Right atrium auricular region (tissue), 2 donors: ENCODE measurements at regions not wholly inside any gene's neighbourhood (a gene's known extent, or its start where the extent isn't known, plus 50 kb on each side); places are given as distances from the start of the nearest gene placed in this dataset.

Experiments
- DNase-seq: peaks from one replicate; pipeline ENCODE4 v3.0.0-alpha.2; 2019; ENCODE audit warnings: low spot score
- H3K27ac ChIP-seq, 2 donors: fragments of 200-600 bp; sonication (generic); 1 replicate in 1 of 2; 2 replicates in 1 of 2; pipeline ENCODE4 v1.5.1; 2016 to 2019
- H3K27me3 ChIP-seq, 2 donors: fragments of 200-600 bp; sonication (generic); one replicate each; pipeline versions ENCODE4 v1.5.1 to v1.6.0; 2017 to 2019
- H3K36me3 ChIP-seq: fragments of 200-600 bp; sonication (generic); one replicate; pipeline ENCODE4 v1.5.1; 2016
- H3K4me1 ChIP-seq, 2 donors: fragments of 200-600 bp; sonication (generic); one replicate each; pipeline versions ENCODE4 v1.5.1 to v1.6.0; 2017 to 2019
- H3K4me3 ChIP-seq, 2 donors: fragments of 200-600 bp; sonication (generic); 1 replicate in 1 of 2; 2 replicates in 1 of 2; pipeline ENCODE4 v1.5.1; 2017 to 2019; ENCODE audit warnings: mild to moderate bottlenecking in 1 of 2, moderate library complexity in 1 of 2
- H3K9me3 ChIP-seq, 2 donors: fragments of 200-600 bp; sonication (generic); one replicate each; pipeline ENCODE4 v1.5.1; 2019
- CTCF ChIP-seq, 2 donors: fragments of 200-600 bp; sonication (generic); IDR thresholded peaks; one replicate each; pipeline ENCODE4 v1.5.1; 2019; ENCODE audit warnings: antibody characterized with exemption in 2 of 2

- no peak overlapping the region for H3K4me3 ChIP-seq
- H3K36me3 ChIP-seq, result no peaks in the 10 kb centered on the region
- no peaks in the 10 kb centered on the region for H3K4me1 ChIP-seq
- no peaks in the 10 kb centered on the region for H3K27me3 ChIP-seq
- no peak for TF ChIP-seq CTCF (IDR thresholded peaks at IDR 0.05)
- H3K9me3 ChIP-seq, result peaks cover 0 to 10% of the 10 kb centered on the region in 2 donors
- no peak overlapping the region for H3K27ac ChIP-seq
- no peak for DNase-seq
These were observed 201.7 kb upstream of the SP8 start for GRCh38 chr7:20988340-20988739.

- Histone ChIP-seq H3K4me3 (no peak overlapping the region), H3K27ac (no peak overlapping the region)
- TF ChIP-seq CTCF (IDR thresholded peaks at IDR 0.05), result no peak
These were observed 204.9 kb upstream of the SP8 start for GRCh38 chr7:20991544-20991943.

GRCh38 chr7:20993693-20994092, 207.0 kb upstream of the SP8 start:
- Histone ChIP-seq H3K4me1 (no peaks in the 10 kb centered on the region), H3K27me3 (no peaks in the 10 kb centered on the region), H3K27ac (no peak overlapping the region), H3K4me3 (no peak overlapping the region), H3K9me3 (peaks cover 0 to 14% of the 10 kb centered on the region in 2 donors), H3K36me3 (no peaks in the 10 kb centered on the region)
- TF ChIP-seq CTCF (IDR thresholded peaks at IDR 0.05), result no peak
- DNase-seq, result no peak

More at GRCh38 chr7:20991544-20991943, 204.9 kb upstream of the SP8 start:
- H3K4me1 ChIP-seq, result no peaks in the 10 kb centered on the region
- H3K36me3 ChIP-seq, result no peaks in the 10 kb centered on the region
- DNase-seq, result no peak
- no peaks in the 10 kb centered on the region for H3K27me3 ChIP-seq
- peaks cover 0 to 14% of the 10 kb centered on the region in 2 donors for H3K9me3 ChIP-seq

- H3K27me3 ChIP-seq, result no peaks in the 10 kb centered on the region
- H3K27ac ChIP-seq, result no peak overlapping the region
- TF ChIP-seq CTCF (IDR thresholded peaks at IDR 0.05), result no peak
- no peaks in the 10 kb centered on the region for H3K36me3 ChIP-seq
- H3K4me3 ChIP-seq, result no peak overlapping the region
- no peaks in the 10 kb centered on the region for H3K4me1 ChIP-seq
- no peak for DNase-seq
- peaks cover 0 to 6% of the 10 kb centered on the region in 2 donors for H3K9me3 ChIP-seq
These were observed 211.6 kb upstream of the SP8 start for GRCh38 chr7:20998309-20998708.

- Histone ChIP-seq H3K9me3 (no peaks in the 10 kb centered on the region), H3K4me3 (no peak overlapping the region), H3K36me3 (no peaks in the 10 kb centered on the region), H3K4me1 (no peaks in the 10 kb centered on the region), H3K27ac (no peak overlapping the region), H3K27me3 (no peaks in the 10 kb centered on the region)
- DNase-seq, result no peak
- TF ChIP-seq CTCF (IDR thresholded peaks at IDR 0.05), result no peak
These were observed 224.5 kb upstream of the SP8 start for GRCh38 chr7:21011153-21011552.

DNA sequence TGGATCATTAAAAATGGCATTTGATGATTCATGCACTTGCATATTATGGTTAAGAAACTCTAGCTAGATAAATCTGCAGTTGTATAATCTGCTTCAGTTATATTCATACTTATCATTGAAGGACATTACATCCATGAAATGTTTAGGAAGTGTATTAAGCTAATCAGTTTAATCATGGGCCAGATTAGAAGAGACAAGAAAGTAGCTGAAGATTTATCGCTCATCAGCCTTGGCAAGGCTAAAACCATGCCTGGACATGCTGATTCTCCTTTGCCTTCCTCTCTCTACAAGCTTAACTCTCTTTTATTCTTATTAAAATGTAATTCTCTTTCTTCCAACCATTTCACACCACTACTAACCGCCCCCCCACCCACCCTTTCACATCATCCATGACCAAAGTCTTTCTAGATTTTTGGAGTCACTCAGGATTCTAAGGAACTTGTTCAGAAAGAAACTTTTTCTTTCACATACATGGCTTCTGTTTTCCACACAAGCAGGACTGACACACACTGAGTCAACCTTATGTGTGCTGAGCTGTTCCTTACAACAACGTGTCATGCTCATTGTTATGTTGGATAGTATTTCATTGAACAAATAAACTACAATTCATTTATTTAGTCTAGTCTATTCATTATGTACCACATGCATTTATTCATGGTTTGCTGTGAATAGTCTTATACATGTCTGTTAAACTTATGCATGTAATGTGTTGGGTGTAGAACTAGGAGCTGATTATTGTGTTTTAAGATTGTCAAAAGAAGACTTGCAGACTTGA, 227.3 kb upstream of the SP8 start:
- Histone ChIP-seq H3K27ac (no peak overlapping the region), H3K27me3 (no peaks in the 10 kb centered on the region)
- TF ChIP-seq CTCF (IDR thresholded peaks at IDR 0.05), result no peak

More for the DNA sequence above, 227.3 kb upstream of the SP8 start:
- no peak for DNase-seq
- no peak overlapping the region for H3K4me3 ChIP-seq
- no peaks in the 10 kb centered on the region for H3K36me3 ChIP-seq
- H3K9me3 ChIP-seq, result no peaks in the 10 kb centered on the region
- no peaks in the 10 kb centered on the region for H3K4me1 ChIP-seq
